ENCODE measurements at regions not wholly inside any gene's neighbourhood (a gene's known extent, or its start where the extent isn't known, plus 50 kb on each side); places are given as distances from the start of the nearest gene placed in this dataset.

GRCh38 chr10:2023687-2024086 is 286.4 kb upstream of the ADARB2 start:
- TF ChIP-seq CTCF (IDR thresholded peaks at IDR 0.05) = no peak
- no peak for TF ChIP-seq EP300 (IDR thresholded peaks at IDR 0.05)
- no peak for TF ChIP-seq POLR2A (IDR thresholded peaks at IDR 0.05)

Data from sigmoid colon (tissue), 4 donors.